Liver (tissue), 8 donors: ENCODE measurements at regions not wholly inside any gene's neighbourhood (a gene's known extent, or its start where the extent isn't known, plus 50 kb on each side); places are given as distances from the start of the nearest gene placed in this dataset.

Experiments
- DNase-seq: peaks from one replicate; pipeline ENCODE4 v3.0.0-alpha.2; 2017; ENCODE audit warnings: low spot score
- H3K27ac ChIP-seq, 2 donors: one replicate each; pipeline ENCODE4 v1.7.0; 2013; ENCODE audit warnings: inconsistent platforms in 2 of 2, low read length in 2 of 2, control low read depth in 1 of 2, low read depth in 1 of 2, mild to moderate bottlenecking in 1 of 2
- H3K27me3 ChIP-seq, 4 donors: one replicate each; pipeline versions ENCODE4 v1.6.1 to v1.7.0; 2013; ENCODE audit warnings: low read length in 3 of 4, inconsistent platforms in 1 of 4, mild to moderate bottlenecking in 1 of 4, moderate library complexity in 1 of 4; ENCODE audit not compliant: control insufficient read depth in 4 of 4, insufficient read depth in 4 of 4
- H3K36me3 ChIP-seq, 4 donors: one replicate each; pipeline versions ENCODE4 v1.6.1 to v1.7.0; 2013; ENCODE audit warnings: low read length in 3 of 4, mild to moderate bottlenecking in 3 of 4, low read depth in 1 of 4, moderate library complexity in 1 of 4; ENCODE audit not compliant: control insufficient read depth in 4 of 4, insufficient read depth in 3 of 4
- H3K4me1 ChIP-seq, 4 donors: one replicate each; pipeline versions ENCODE4 v1.6.1 to v1.7.0; 2013; ENCODE audit warnings: low read length in 3 of 4, mild to moderate bottlenecking in 3 of 4, moderate library complexity in 1 of 4; ENCODE audit not compliant: control insufficient read depth in 4 of 4, insufficient read depth in 4 of 4
- H3K4me3 ChIP-seq, 3 donors: one replicate each; pipeline versions ENCODE4 v1.6.1 to v1.7.0; 2013; ENCODE audit warnings: low read length in 3 of 3, control low read depth in 1 of 3, low read depth in 1 of 3, mild to moderate bottlenecking in 1 of 3
- H3K9ac ChIP-seq, 2 donors: one replicate each; pipeline ENCODE4 v1.7.0; 2013; ENCODE audit warnings: low read length in 2 of 2, mild to moderate bottlenecking in 2 of 2, moderate library complexity in 2 of 2, control low read depth in 1 of 2, low read depth in 1 of 2
- H3K9me3 ChIP-seq, 4 donors: one replicate each; pipeline versions ENCODE4 v1.6.1 to v1.7.0; 2013; ENCODE audit warnings: low read length in 3 of 4; ENCODE audit not compliant: control insufficient read depth in 4 of 4
- ATF3 ChIP-seq: IDR thresholded peaks from 2 replicates; pipeline ENCODE4 v1.6.1; 2016; ENCODE audit warnings: antibody characterized with exemption
- CTCF ChIP-seq: fragments of 150-350 bp; IDR thresholded peaks from 2 replicates; pipeline ENCODE4 v1.5.1; 2017; ENCODE audit warnings: improper control_type of control experiment, low read depth, low read length; ENCODE audit not compliant: missing input control
- EGR1 ChIP-seq, 2 donors: IDR thresholded peaks; 2 replicates each; pipeline ENCODE4 v1.6.1; 2016 to 2018; ENCODE audit warnings: antibody characterized with exemption in 2 of 2, low read depth in 2 of 2
- FOXA1 ChIP-seq: IDR thresholded peaks from 2 replicates; pipeline ENCODE4 v1.6.1; 2016; ENCODE audit warnings: antibody characterized with exemption
- FOXA2 ChIP-seq: IDR thresholded peaks from 2 replicates; pipeline ENCODE4 v1.6.1; 2016; ENCODE audit warnings: antibody characterized with exemption
- GABPA ChIP-seq, 2 donors: IDR thresholded peaks in 1 of 2; conservative IDR thresholded peaks in 1 of 2; 2 replicates each; pipeline ENCODE4 v1.6.1; 2016; ENCODE audit warnings: antibody characterized with exemption in 2 of 2, mild to moderate bottlenecking in 1 of 2, moderate library complexity in 1 of 2
- HNF4A ChIP-seq, 2 donors: conservative IDR thresholded peaks; 2 replicates each; pipeline ENCODE4 v1.6.1; 2016; ENCODE audit warnings: antibody characterized with exemption in 2 of 2, mild to moderate bottlenecking in 2 of 2
- HNF4G ChIP-seq: IDR thresholded peaks from 2 replicates; pipeline ENCODE4 v1.6.1; 2016; ENCODE audit warnings: antibody characterized with exemption
- JUND ChIP-seq, 2 donors: IDR thresholded peaks; 2 replicates each; pipeline ENCODE4 v1.6.1; 2016; ENCODE audit warnings: antibody characterized with exemption in 2 of 2
- MAX ChIP-seq: IDR thresholded peaks from 2 replicates; pipeline ENCODE4 v1.6.1; 2016; ENCODE audit warnings: antibody characterized with exemption
- NR2F2 ChIP-seq: IDR thresholded peaks from 2 replicates; pipeline ENCODE4 v1.6.1; 2016; ENCODE audit warnings: antibody characterized with exemption
- RAD21 ChIP-seq, 2 donors: IDR thresholded peaks; 2 replicates each; pipeline ENCODE4 v1.6.1; 2016; ENCODE audit warnings: antibody characterized with exemption in 2 of 2, mild to moderate bottlenecking in 2 of 2
- REST ChIP-seq: IDR thresholded peaks from 2 replicates; pipeline ENCODE4 v1.6.1; 2016; ENCODE audit warnings: antibody characterized with exemption, mild to moderate bottlenecking
- RXRA ChIP-seq, 2 donors: IDR thresholded peaks; 2 replicates each; pipeline ENCODE4 v1.6.1; 2017 to 2018; ENCODE audit warnings: antibody characterized with exemption in 2 of 2, mild to moderate bottlenecking in 1 of 2
- SP1 ChIP-seq: IDR thresholded peaks from 2 replicates; pipeline ENCODE4 v1.6.1; 2018; ENCODE audit warnings: antibody characterized with exemption, mild to moderate bottlenecking
- TAF1 ChIP-seq: conservative IDR thresholded peaks from 2 replicates; pipeline ENCODE4 v1.6.1; 2016; ENCODE audit warnings: antibody characterized with exemption, mild to moderate bottlenecking
- YY1 ChIP-seq: IDR thresholded peaks from 2 replicates; pipeline ENCODE4 v1.6.1; 2016; ENCODE audit warnings: antibody characterized with exemption, mild to moderate bottlenecking
- ZBTB33 ChIP-seq: IDR thresholded peaks from 2 replicates; pipeline ENCODE4 v1.6.1; 2016; ENCODE audit warnings: antibody characterized with exemption
- WGBS: extraction: QIAGEN DNeasy Blood & Tissue Kit; methylation state at CpG from one replicate; pipeline ENCODE4 v1.1.7; 2013; 5-methylcytosine and 5-hydroxymethylcytosine counted together
- donor health status: healthy.
- donor health status: healthy.
- donor health status: healthy.
- donor health status: healthy.
- donor health status: healthy.

GRCh38 chr2:180191432-180192124 lies 184.5 kb upstream of the CWC22 start (continued):
- TF ChIP-seq GABPA (IDR thresholded peaks at IDR 0.05 in 1 of 2, conservative IDR thresholded peaks at IDR 0.05 in 1 of 2) (no peak), FOXA1 (no peak)

- TF ChIP-seq FOXA1 (no peak), NR2F2 (no peak), CTCF (no peak), HNF4A (conservative IDR thresholded peaks at IDR 0.05) (no peak), TAF1 (no peak), FOXA2 (no peak), ATF3 (no peak), HNF4G (no peak), SP1 (no peak), MAX (no peak), RXRA (IDR thresholded peaks at IDR 0.05) (no peak), RAD21 (IDR thresholded peaks at IDR 0.05) (no peak), EGR1 (IDR thresholded peaks at IDR 0.05; ENCODE audit: low read depth in 2 of 2) (no peak), ZBTB33 (no peak), YY1 (no peak), REST (no peak), JUND (IDR thresholded peaks at IDR 0.05) (no peak), GABPA (IDR thresholded peaks at IDR 0.05 in 1 of 2, conservative IDR thresholded peaks at IDR 0.05 in 1 of 2) (no peak)
- Histone ChIP-seq H3K4me1 (peaks cover 0 to 4% (median 0%) of the 10 kb centered on the region in 4 donors), H3K4me3 (no peak overlapping the region), H3K27ac (no peak overlapping the region), H3K9ac (no peak overlapping the region), H3K27me3 (no peaks in the 10 kb centered on the region), H3K36me3 (no peaks in the 10 kb centered on the region), H3K9me3 (no peaks in the 10 kb centered on the region)
- WGBS, result 88% methylated on average over 2 of the region's 2 CpGs
- DNase-seq, result no peak
Measured at GRCh38 chr2:180190851-180191250, 183.8 kb upstream of the CWC22 start.
